Loucy (cell line): ENCODE measurements at regions not wholly inside any gene's neighbourhood (a gene's known extent, or its start where the extent isn't known, plus 50 kb on each side); places are given as distances from the start of the nearest gene placed in this dataset.

Experiments
- H2AFZ ChIP-seq: fragments of 200-600 bp; sonication (generic); 2 replicates; pipeline ENCODE4 v1.6.0; 2016; ENCODE audit warnings: antibody characterized with exemption, mild to moderate bottlenecking, low read length, moderate library complexity
- H3F3A ChIP-seq: fragments of 200-600 bp; 2 replicates; pipeline ENCODE4 v1.6.0; 2016; ENCODE audit warnings: antibody characterized with exemption, low read depth, mild to moderate bottlenecking
- H3K27me3 ChIP-seq: fragments of 200-600 bp; sonication (generic); 2 replicates; pipeline ENCODE4 v1.6.1; 2014; ENCODE audit warnings: low read length, mild to moderate bottlenecking; ENCODE audit not compliant: insufficient read depth, poor library complexity, severe bottlenecking
- H3K36me3 ChIP-seq: fragments of 200-600 bp; sonication (generic); 2 replicates; pipeline ENCODE4 v1.6.1; 2016; ENCODE audit warnings: low read length; ENCODE audit not compliant: insufficient read depth
- H3K4me1 ChIP-seq: fragments of 200-600 bp; sonication (generic); 2 replicates; pipeline ENCODE4 v1.5.1; 2014; ENCODE audit warnings: low read length, mild to moderate bottlenecking; ENCODE audit not compliant: insufficient read depth, poor library complexity, severe bottlenecking
- H3K4me2 ChIP-seq: fragments of 200-600 bp; sonication (generic); 2 replicates; pipeline ENCODE4 v1.6.0; 2014; ENCODE audit warnings: antibody characterized with exemption, low read length, low read depth, mild to moderate bottlenecking; ENCODE audit not compliant: poor library complexity, severe bottlenecking
- H3K4me3 ChIP-seq: fragments of 200-600 bp; sonication (generic); 2 replicates; pipeline ENCODE4 v1.5.1; 2014; ENCODE audit warnings: low read length, mild to moderate bottlenecking, mixed read lengths; ENCODE audit not compliant: poor library complexity, severe bottlenecking
- H3K79me2 ChIP-seq: fragments of 200-600 bp; sonication (generic); 2 replicates; pipeline ENCODE4 v1.6.1; 2014; ENCODE audit warnings: low read length; ENCODE audit not compliant: insufficient read depth
- H3K9ac ChIP-seq: fragments of 200-600 bp; sonication (generic); 2 replicates; pipeline ENCODE4 v1.6.0; 2014; ENCODE audit warnings: mild to moderate bottlenecking, low read depth, low read length, moderate library complexity; ENCODE audit not compliant: poor library complexity, severe bottlenecking
- H3K9me2 ChIP-seq: fragments of 200-600 bp; sonication (generic); replicated peaks from 2 replicates; pipeline ENCODE4 v1.6.1; 2016; ENCODE audit warnings: low read depth, low read length, mixed read lengths
- H3K9me3 ChIP-seq: fragments of 200-600 bp; sonication (generic); 2 replicates; pipeline ENCODE4 v1.6.1; 2014; ENCODE audit warnings: mild to moderate bottlenecking, antibody characterized with exemption, low read length, low read depth; ENCODE audit not compliant: insufficient read depth
- H4K20me1 ChIP-seq: fragments of 200-600 bp; sonication (generic); 2 replicates; pipeline ENCODE4 v1.6.0; 2014; ENCODE audit warnings: antibody characterized with exemption, low read length, mild to moderate bottlenecking; ENCODE audit not compliant: insufficient read depth, poor library complexity, severe bottlenecking
- CTCF ChIP-seq: fragments of 200-600 bp; sonication (generic); conservative IDR thresholded peaks from 2 replicates; pipeline ENCODE4 v1.5.1; 2014; ENCODE audit warnings: mild to moderate bottlenecking, antibody characterized with exemption, low read length
- EZH2phosphoT487 ChIP-seq: fragments of 200-600 bp; IDR thresholded peaks from 2 replicates; pipeline ENCODE4 v1.6.1; 2018; ENCODE audit warnings: antibody characterized with exemption, mild to moderate bottlenecking, moderate library complexity, borderline replicate concordance

- H3K4me1 ChIP-seq: no peaks in the 10 kb centered on the region
- TF ChIP-seq CTCF: no peak
- no peak for TF ChIP-seq EZH2phosphoT487
- no peak overlapping the region for H2AFZ ChIP-seq
- H3K9ac ChIP-seq: no peak overlapping the region
- no peaks in the 10 kb centered on the region for H3F3A ChIP-seq
- no peaks in the 10 kb centered on the region for H3K36me3 ChIP-seq
- H3K4me3 ChIP-seq: no peak overlapping the region
- H3K9me3 ChIP-seq: no peaks in the 10 kb centered on the region
- no peaks in the 10 kb centered on the region for H3K27me3 ChIP-seq
- no peak overlapping the region for H3K4me2 ChIP-seq
- no peaks in the 10 kb centered on the region for H3K9me2 ChIP-seq
- no peaks in the 10 kb centered on the region for H3K79me2 ChIP-seq
- H4K20me1 ChIP-seq: no peaks in the 10 kb centered on the region
Observed at GRCh38 chr13:94854688-94855087, 142.3 kb upstream of the SOX21 start.

GRCh38 chr13:94851576-94851975 is 139.2 kb upstream of the SOX21 start:
- H4K20me1 ChIP-seq: no peaks in the 10 kb centered on the region
- H3F3A ChIP-seq: no peaks in the 10 kb centered on the region
- no peaks in the 10 kb centered on the region for H3K79me2 ChIP-seq
- no peak for TF ChIP-seq CTCF
- TF ChIP-seq EZH2phosphoT487: no peak
- no peak overlapping the region for H3K4me3 ChIP-seq
- H3K9me3 ChIP-seq: no peaks in the 10 kb centered on the region
- H3K4me1 ChIP-seq: no peaks in the 10 kb centered on the region
- H3K27me3 ChIP-seq: no peaks in the 10 kb centered on the region
- no peak overlapping the region for H3K9ac ChIP-seq
- no peak overlapping the region for H3K4me2 ChIP-seq
- H3K36me3 ChIP-seq: no peaks in the 10 kb centered on the region
- no peak overlapping the region for H2AFZ ChIP-seq
- no peaks in the 10 kb centered on the region for H3K9me2 ChIP-seq

- no peaks in the 10 kb centered on the region for H3K9me3 ChIP-seq
- no peaks in the 10 kb centered on the region for H3K9me2 ChIP-seq
- TF ChIP-seq CTCF (no peak), EZH2phosphoT487 (no peak)
- H3K9ac ChIP-seq: no peak overlapping the region
- H3K4me1 ChIP-seq: no peaks in the 10 kb centered on the region
- no peaks in the 10 kb centered on the region for H3K36me3 ChIP-seq
- no peak overlapping the region for H2AFZ ChIP-seq
- no peaks in the 10 kb centered on the region for H3F3A ChIP-seq
- no peaks in the 10 kb centered on the region for H4K20me1 ChIP-seq
- H3K79me2 ChIP-seq: no peaks in the 10 kb centered on the region
- no peaks in the 10 kb centered on the region for H3K27me3 ChIP-seq
- no peak overlapping the region for H3K4me3 ChIP-seq
- no peak overlapping the region for H3K4me2 ChIP-seq
Observed at GRCh38 chr13:94849254-94849653, 136.9 kb upstream of the SOX21 start.
